Calu3 (cell line): ENCODE measurements at regions not wholly inside any gene's neighbourhood (a gene's known extent, or its start where the extent isn't known, plus 50 kb on each side); places are given as distances from the start of the nearest gene placed in this dataset.

Experiments
- BruUV-seq: library from RNA; stranded (reverse); fragments of 400-500 nt; replicated peaks from 2 replicates; lab custom pipeline; 2021; lab: Mats Ljungman, UMichigan
- CTCF ChIA-PET: fragments of 300-600 bp; sonication (Branson Sonifier 250); formaldehyde crosslinking; loops from one replicate; lab custom pipeline; 2022; ENCODE audit warnings: antibody characterized with exemption; lab: Charles Lee
- DNase-seq: peaks from one replicate; pipeline ENCODE4 v3.0.0; 2022
- H3K27ac Mint-ChIP-seq: one replicate; pipeline ENCODE4 v1.8.0; 2022; ENCODE audit warnings: mixed read lengths; ENCODE audit not compliant: unreplicated experiment
- H3K27me3 Mint-ChIP-seq: one replicate; pipeline ENCODE4 v1.8.0; 2022; ENCODE audit warnings: mixed read lengths; ENCODE audit not compliant: unreplicated experiment
- H3K36me3 Mint-ChIP-seq: one replicate; pipeline ENCODE4 v1.8.0; 2022; ENCODE audit warnings: mild to moderate bottlenecking, moderate library complexity, mixed read lengths; ENCODE audit not compliant: insufficient read depth, unreplicated experiment
- H3K4me1 Mint-ChIP-seq: one replicate; pipeline ENCODE4 v1.8.0; 2022; ENCODE audit warnings: mild to moderate bottlenecking, low read depth, mixed read lengths; ENCODE audit not compliant: unreplicated experiment
- H3K4me3 Mint-ChIP-seq: one replicate; pipeline ENCODE4 v1.8.0; 2022; ENCODE audit warnings: mild to moderate bottlenecking, low read depth, moderate library complexity, mixed read lengths; ENCODE audit not compliant: unreplicated experiment
- H3K9me3 Mint-ChIP-seq: one replicate; pipeline ENCODE4 v1.8.0; 2022; ENCODE audit warnings: low read depth, mixed read lengths; ENCODE audit not compliant: unreplicated experiment
- CTCF ChIP-seq: fragments of 200-600 bp; IDR thresholded peaks from one replicate; pipeline ENCODE4 v1.8.0; 2022; ENCODE audit warnings: antibody characterized with exemption; ENCODE audit not compliant: unreplicated experiment
- intact Hi-C: fragments of 100-400 bp; cut with micrococcal nuclease; formaldehyde crosslinking; loops from one replicate; pipeline ENCODE4 v1.10.0; 2022; ENCODE audit not compliant: unreplicated experiment

GRCh38 chr1:29719253-29719652 is 482.9 kb downstream of the PTPRU start:
- CTCF ChIA-PET: interaction anchor here (0.6 kb wide), 1 partner anchor 678 kb away, joined by 3 read pairs; no protein-coding TSS in a partner anchor
- DNase-seq: no peak

GRCh38 chr1:29718791-29719190 is 482.5 kb downstream of the PTPRU start:
- peaks cover 63% of the 10 kb centered on the region for H3K27me3 Mint-ChIP-seq
- DNase-seq: no peak
- CTCF ChIA-PET: interaction anchor here (0.6 kb wide), 1 partner anchor 677 kb away, joined by 3 read pairs; no protein-coding TSS in a partner anchor

More at GRCh38 chr1:29719253-29719652, 482.9 kb downstream of the PTPRU start:
- Mint-ChIP-seq H3K36me3 (no peaks in the 10 kb centered on the region), H3K4me1 (peaks cover 8% of the 10 kb centered on the region), H3K9me3 (peaks cover 15% of the 10 kb centered on the region), H3K27ac (no peak overlapping the region), H3K27me3 (peaks cover 67% of the 10 kb centered on the region), H3K4me3 (no peak overlapping the region)
- BruUV-seq: no TSS peak
- intact Hi-C loops: loop anchor here (10.0 kb wide), 2 partner anchors 396 to 484 kb away; partner anchors contain the start of genes MECR and PTPRU
- TF ChIP-seq CTCF: no peak

GRCh38 chr1:29716306-29716705 is 480.0 kb downstream of the PTPRU start:
- no peak overlapping the region for H3K27ac Mint-ChIP-seq
- no peak for DNase-seq
- intact Hi-C loops: loop anchor here (10.0 kb wide), 2 partner anchors 398 to 482 kb away; partner anchors contain the start of genes MECR and PTPRU
- no TSS peak for BruUV-seq
- H3K27me3 Mint-ChIP-seq: peaks cover 55% of the 10 kb centered on the region
- peaks cover 8% of the 10 kb centered on the region for H3K9me3 Mint-ChIP-seq
- no peak for TF ChIP-seq CTCF
- H3K36me3 Mint-ChIP-seq: no peaks in the 10 kb centered on the region
- H3K4me1 Mint-ChIP-seq: peaks cover 15% of the 10 kb centered on the region
- CTCF ChIA-PET: no interaction called here
- no peak overlapping the region for H3K4me3 Mint-ChIP-seq

More at GRCh38 chr1:29718791-29719190, 482.5 kb downstream of the PTPRU start:
- intact Hi-C loops: loop anchor here (10.0 kb wide), 2 partner anchors 396 to 484 kb away; partner anchors contain the start of genes MECR and PTPRU
- H3K36me3 Mint-ChIP-seq: no peaks in the 10 kb centered on the region
- no peak overlapping the region for H3K4me3 Mint-ChIP-seq
- peaks cover 8% of the 10 kb centered on the region for H3K4me1 Mint-ChIP-seq
- peaks cover 13% of the 10 kb centered on the region for H3K9me3 Mint-ChIP-seq
- no peak overlapping the region for H3K27ac Mint-ChIP-seq
- no TSS peak for BruUV-seq
- TF ChIP-seq CTCF: no peak

GRCh38 chr1:29713857-29714256 is 477.5 kb downstream of the PTPRU start:
- CTCF ChIA-PET: no interaction called here
- no peaks in the 10 kb centered on the region for H3K36me3 Mint-ChIP-seq
- no peak for DNase-seq

More at GRCh38 chr1:29713857-29714256, 477.5 kb downstream of the PTPRU start:
- peaks cover 2% of the 10 kb centered on the region for H3K9me3 Mint-ChIP-seq
- no TSS peak for BruUV-seq
- peaks cover 31% of the 10 kb centered on the region for H3K4me1 Mint-ChIP-seq
- peaks cover 30% of the 10 kb centered on the region for H3K27me3 Mint-ChIP-seq
- TF ChIP-seq CTCF: peak; percentile 27
- intact Hi-C loops: loop anchor here (10.0 kb wide), 2 partner anchors 401 to 479 kb away; partner anchors contain the start of genes MECR and PTPRU
- no peak overlapping the region for H3K27ac Mint-ChIP-seq
- no peak overlapping the region for H3K4me3 Mint-ChIP-seq
